ENCODE measurements at regions not wholly inside any gene's neighbourhood (a gene's known extent, or its start where the extent isn't known, plus 50 kb on each side); places are given as distances from the start of the nearest gene placed in this dataset.

- no peak for TF ChIP-seq CTCF (IDR thresholded peaks at IDR 0.05; ENCODE audit: insufficient read depth, low read depth, low read length)
- no peak for TF ChIP-seq EZH2 (IDR thresholded peaks at IDR 0.05; ENCODE audit: insufficient read depth, low read length)
Measured at GRCh38 chr1:2925291-2925690, 96.0 kb upstream of the ACTRT2 start.
